B cell (primary cell): ENCODE measurements at regions not wholly inside any gene's neighbourhood (a gene's known extent, or its start where the extent isn't known, plus 50 kb on each side); places are given as distances from the start of the nearest gene placed in this dataset.

ENCODE experiments used
- ATAC-seq: fragments of 200-7000 bp; cut with Tn5 transposase; one replicate; pipeline ENCODE4 v1.10.0; 2021; ENCODE audit warnings: low read depth, mild to moderate bottlenecking, moderate number of reproducible peaks, moderate library complexity
- CTCF ChIA-PET: fragments of 350-600 bp; sonication (Branson Sonifier 250); formaldehyde crosslinking; loops from one replicate; lab custom pipeline; 2021; ENCODE audit warnings: antibody characterized with exemption, inconsistent platforms; lab: Charles Lee
- POLR2A ChIA-PET: fragments of 350-600 bp; sonication (Branson Sonifier 250); formaldehyde crosslinking; loops from one replicate; lab custom pipeline; 2021; ENCODE audit warnings: antibody characterized with exemption; lab: Charles Lee
- DNase-seq: peaks from one replicate; pipeline ENCODE4 v3.0.0; 2013
- H2AFZ ChIP-seq: 2 replicates; pipeline ENCODE4 v1.6.1; 2012; ENCODE audit warnings: mild to moderate bottlenecking, low read depth, low read length; ENCODE audit not compliant: insufficient read depth, poor library complexity, severe bottlenecking
- H3K27ac ChIP-seq, 2 donors: 1 replicate in 1 of 2; 2 replicates in 1 of 2; pipeline ENCODE4 v1.5.1; 2012 to 2013; ENCODE audit warnings: low read length in 2 of 2, mild to moderate bottlenecking in 2 of 2, moderate library complexity in 1 of 2
- H3K27me3 ChIP-seq, 4 experiments: fragments of 200-600 bp in 1 of 4; sonication (generic) in 1 of 4; replicated peaks in 1 of 4; 1 replicate in 2 of 4; 2 replicates in 2 of 4; pipeline versions ENCODE4 v1.6.1 to v1.7.0; 2013 to 2016; ENCODE audit warnings: low read length in 3 of 4, mild to moderate bottlenecking in 2 of 4, mixed read lengths in 1 of 4, moderate library complexity in 1 of 4; ENCODE audit not compliant: insufficient read depth in 4 of 4, control insufficient read depth in 3 of 4; ENCODE audit errors: control extremely low read depth in 1 of 4
- H3K36me3 ChIP-seq, 2 experiments: replicated peaks in 1 of 2; 1 replicate in 1 of 2; 2 replicates in 1 of 2; pipeline versions ENCODE4 v1.6.1 to v1.7.1; 2013; ENCODE audit warnings: low read length in 1 of 2; ENCODE audit not compliant: insufficient read depth in 2 of 2, control insufficient read depth in 1 of 2; ENCODE audit errors: control extremely low read depth in 1 of 2, extremely low read depth in 1 of 2
- H3K4me1 ChIP-seq, 2 donors: fragments of 200-600 bp in 1 of 2; sonication (generic) in 1 of 2; 1 replicate in 1 of 2; 2 replicates in 1 of 2; pipeline versions ENCODE4 v1.5.1 to v1.6.1; 2013 to 2017; ENCODE audit warnings: low read length in 2 of 2; ENCODE audit not compliant: control insufficient read depth in 2 of 2, insufficient read depth in 2 of 2
- H3K4me2 ChIP-seq: replicated peaks from 2 replicates; pipeline ENCODE3; 2012; ENCODE audit warnings: mild to moderate bottlenecking, low read depth, low read length; ENCODE audit not compliant: poor library complexity, severe bottlenecking
- H3K4me3 ChIP-seq, 5 experiments: fragments of 200-600 bp in 1 of 5; sonication (generic) in 1 of 5; 1 replicate in 3 of 5; 2 replicates in 2 of 5; pipeline versions ENCODE4 v1.5.1 to v1.7.0; 2011 to 2016; ENCODE audit warnings: low read length in 4 of 5, mild to moderate bottlenecking in 4 of 5, low read depth in 2 of 5, control low read depth in 1 of 5, moderate library complexity in 1 of 5; ENCODE audit not compliant: insufficient read depth in 1 of 5; ENCODE audit errors: control extremely low read depth in 1 of 5, extremely low read depth in 1 of 5
- H3K79me2 ChIP-seq: fragments of 200-600 bp; sonication (generic); one replicate; pipeline ENCODE4 v1.6.0; 2016; ENCODE audit warnings: low read length; ENCODE audit not compliant: control insufficient read depth, insufficient read depth
- H3K9ac ChIP-seq: fragments of 200-600 bp; sonication (generic); 2 replicates; pipeline ENCODE4 v1.6.1; 2017; ENCODE audit warnings: mild to moderate bottlenecking, low read length, moderate library complexity
- H3K9me3 ChIP-seq, 3 donors: one replicate each; pipeline versions ENCODE4 v1.6.1 to v1.7.1; 2013; ENCODE audit warnings: low read length in 2 of 3; ENCODE audit not compliant: control insufficient read depth in 2 of 3, insufficient read depth in 1 of 3; ENCODE audit errors: control extremely low read depth in 1 of 3
- H4K20me1 ChIP-seq: 2 replicates; pipeline ENCODE4 v1.6.0; 2012; ENCODE audit warnings: mild to moderate bottlenecking, low read length; ENCODE audit not compliant: insufficient read depth, control insufficient read depth, poor library complexity, severe bottlenecking
- H3K27ac Mint-ChIP-seq: one replicate; pipeline ENCODE4 v1.8.0; 2021; ENCODE audit warnings: mixed read lengths
- H3K27me3 Mint-ChIP-seq: one replicate; pipeline ENCODE4 v1.8.0; 2021; ENCODE audit warnings: mixed read lengths
- H3K4me1 Mint-ChIP-seq: one replicate; pipeline ENCODE4 v1.8.0; 2021; ENCODE audit warnings: mixed read lengths
- H3K4me3 Mint-ChIP-seq: one replicate; pipeline ENCODE4 v1.8.0; 2021; ENCODE audit warnings: mixed read lengths
- H3K9me3 Mint-ChIP-seq: one replicate; pipeline ENCODE4 v1.8.0; 2022; ENCODE audit warnings: mixed read lengths; ENCODE audit not compliant: insufficient read depth
- EZH2 ChIP-seq: IDR thresholded peaks from 2 replicates; pipeline ENCODE4 v1.6.1; 2012; ENCODE audit warnings: borderline replicate concordance, low read depth, mild to moderate bottlenecking, moderate library complexity, low read length; ENCODE audit not compliant: insufficient read depth, poor library complexity, severe bottlenecking
- WGBS: methylation state at CpG from one replicate; pipeline ENCODE4 v1.1.5; 2013; ENCODE audit warnings: missing lambda C conversion rate; ENCODE audit not compliant: insufficient coverage; 5-methylcytosine and 5-hydroxymethylcytosine counted together
- intact Hi-C: fragments of 100-400 bp; cut with micrococcal nuclease; formaldehyde crosslinking; loops from one replicate; pipeline ENCODE4 v1.10.0; 2022
- TF ChIP-seq, protein P1 (sequence below): fragments of 200-600 bp; IDR thresholded peaks from one replicate; pipeline ENCODE4 v1.8.0; 2022; ENCODE audit warnings: antibody characterized with exemption, mild to moderate bottlenecking

DNA sequence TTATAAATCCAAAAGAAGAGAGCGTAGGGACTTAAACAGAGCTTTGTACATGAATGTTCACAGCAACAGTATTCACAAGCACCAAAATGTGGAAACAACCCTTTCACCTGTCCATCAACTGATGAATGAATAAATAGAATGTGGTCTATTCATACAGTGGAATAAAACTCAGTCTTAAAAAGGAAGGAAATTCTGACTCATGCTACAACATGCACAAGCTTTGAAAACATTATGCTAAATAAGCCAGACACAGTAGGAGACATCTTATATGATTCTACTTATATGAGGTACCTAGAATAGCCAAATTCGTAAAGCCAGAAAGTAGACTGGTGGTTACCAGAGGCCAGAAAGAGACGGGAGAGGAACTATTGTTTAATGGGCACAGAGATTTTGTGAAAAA is 74.3 kb downstream of the SHANK2 start:
- H3K4me3 ChIP-seq = no peak overlapping the region
- no peaks in the 10 kb centered on the region for H3K79me2 ChIP-seq
- H3K27ac Mint-ChIP-seq = no peak overlapping the region
- H3K9me3 ChIP-seq = peaks cover 0 to 23% (median 2%) of the 10 kb centered on the region in 3 donors
- TF ChIP-seq, protein P1, sequence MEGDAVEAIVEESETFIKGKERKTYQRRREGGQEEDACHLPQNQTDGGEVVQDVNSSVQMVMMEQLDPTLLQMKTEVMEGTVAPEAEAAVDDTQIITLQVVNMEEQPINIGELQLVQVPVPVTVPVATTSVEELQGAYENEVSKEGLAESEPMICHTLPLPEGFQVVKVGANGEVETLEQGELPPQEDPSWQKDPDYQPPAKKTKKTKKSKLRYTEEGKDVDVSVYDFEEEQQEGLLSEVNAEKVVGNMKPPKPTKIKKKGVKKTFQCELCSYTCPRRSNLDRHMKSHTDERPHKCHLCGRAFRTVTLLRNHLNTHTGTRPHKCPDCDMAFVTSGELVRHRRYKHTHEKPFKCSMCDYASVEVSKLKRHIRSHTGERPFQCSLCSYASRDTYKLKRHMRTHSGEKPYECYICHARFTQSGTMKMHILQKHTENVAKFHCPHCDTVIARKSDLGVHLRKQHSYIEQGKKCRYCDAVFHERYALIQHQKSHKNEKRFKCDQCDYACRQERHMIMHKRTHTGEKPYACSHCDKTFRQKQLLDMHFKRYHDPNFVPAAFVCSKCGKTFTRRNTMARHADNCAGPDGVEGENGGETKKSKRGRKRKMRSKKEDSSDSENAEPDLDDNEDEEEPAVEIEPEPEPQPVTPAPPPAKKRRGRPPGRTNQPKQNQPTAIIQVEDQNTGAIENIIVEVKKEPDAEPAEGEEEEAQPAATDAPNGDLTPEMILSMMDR = no peak
- no peak for TF ChIP-seq EZH2
- peaks cover 6% of the 10 kb centered on the region for H3K9me3 Mint-ChIP-seq
- H3K27me3 ChIP-seq = peaks cover 0 to 14% (median 2%) of the 10 kb centered on the region in 4 experiments
- H3K4me1 Mint-ChIP-seq = no peaks in the 10 kb centered on the region
- no peak overlapping the region for H3K27ac ChIP-seq
- no peak for ATAC-seq
- H3K4me2 ChIP-seq = no peak overlapping the region
- DNase-seq = no peak
- no peaks in the 10 kb centered on the region for H3K4me1 ChIP-seq
- H3K9ac ChIP-seq = no peak overlapping the region
- WGBS = 87% methylated on average over 2 of the region's 3 CpGs
- ChIA-PET POLR2A (no interaction called here), CTCF (interaction anchor here (0.6 kb wide), 1 partner anchor 1370 kb away, joined by 3 read pairs; no protein-coding TSS in a partner anchor)
- intact Hi-C loops = no loop called here
- H4K20me1 ChIP-seq = no peaks in the 10 kb centered on the region
- peaks cover 31% of the 10 kb centered on the region for H3K27me3 Mint-ChIP-seq
- H3K4me3 Mint-ChIP-seq = no peak overlapping the region
- no peak overlapping the region for H2AFZ ChIP-seq
- H3K36me3 ChIP-seq = no peaks in the 10 kb centered on the region

DNA sequence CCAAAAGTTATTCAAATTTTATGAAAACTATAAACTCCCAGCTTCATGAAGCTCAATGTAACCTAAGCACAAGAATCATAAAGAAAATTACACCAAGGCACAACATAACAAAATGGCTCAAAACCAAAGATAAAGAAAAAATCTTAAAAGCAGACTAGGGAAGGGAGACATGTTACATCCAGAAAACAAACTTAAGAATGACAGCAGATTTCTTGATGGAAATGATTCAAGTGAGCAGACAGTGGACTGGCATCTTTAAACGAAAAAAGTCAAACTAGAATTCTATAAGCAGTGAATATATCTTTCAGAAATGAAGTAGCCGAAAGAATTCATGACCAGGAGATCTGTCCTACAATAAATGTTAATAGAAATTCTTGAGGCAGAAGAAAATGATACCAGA is 75.6 kb downstream of the SHANK2 start:
- Histone ChIP-seq H3K27me3 (peaks cover 0 to 14% (median 2%) of the 10 kb centered on the region in 4 experiments), H4K20me1 (no peaks in the 10 kb centered on the region), H3K9me3 (peaks cover 0 to 23% (median 2%) of the 10 kb centered on the region in 3 donors), H3K9ac (no peak overlapping the region), H3K36me3 (no peaks in the 10 kb centered on the region), H3K4me3 (no peak overlapping the region), H3K4me1 (no peaks in the 10 kb centered on the region), H3K79me2 (no peaks in the 10 kb centered on the region), H3K4me2 (no peak overlapping the region), H2AFZ (no peak overlapping the region), H3K27ac (no peak overlapping the region)
- no peaks in the 10 kb centered on the region for H3K4me1 Mint-ChIP-seq
- no CpG with 5 or more reads among the region's 2 CpGs for WGBS
- no peak overlapping the region for H3K4me3 Mint-ChIP-seq
- peaks cover 6% of the 10 kb centered on the region for H3K9me3 Mint-ChIP-seq
- intact Hi-C loops = no loop called here
- no peak for ATAC-seq
- TF ChIP-seq, protein P1 = no peak
- ChIA-PET CTCF (no interaction called here), POLR2A (no interaction called here)
- H3K27me3 Mint-ChIP-seq = peaks cover 31% of the 10 kb centered on the region
- no peak overlapping the region for H3K27ac Mint-ChIP-seq
- DNase-seq = no peak
